Activated CD8-positive, alpha-beta T cell treated with anti-CD3 and anti-CD28 coated beads for 36 hours (primary cell): ENCODE measurements at regions not wholly inside any gene's neighbourhood (a gene's known extent, or its start where the extent isn't known, plus 50 kb on each side); places are given as distances from the start of the nearest gene placed in this dataset.

Experiments used
- ATAC-seq: fragments of 200-7000 bp; cut with Tn5 transposase; one replicate; pipeline ENCODE4 v1.10.0; 2021; ENCODE audit warnings: mild to moderate bottlenecking, moderate library complexity
- CTCF ChIA-PET: fragments of 350-600 bp; sonication (Branson Sonifier 250); formaldehyde crosslinking; loops from one replicate; lab custom pipeline; 2021; ENCODE audit warnings: antibody characterized with exemption; lab: Charles Lee
- POLR2A ChIA-PET: fragments of 350-600 bp; sonication (Branson Sonifier 250); formaldehyde crosslinking; loops from one replicate; lab custom pipeline; 2021; ENCODE audit warnings: antibody characterized with exemption; lab: Charles Lee
- DNase-seq: peaks from one replicate; pipeline ENCODE4 v3.0.0-alpha.2; 2020
- H3K27ac Mint-ChIP-seq: one replicate; pipeline ENCODE4 v1.8.0; 2021; ENCODE audit warnings: mild to moderate bottlenecking, mixed read lengths
- H3K27me3 Mint-ChIP-seq: one replicate; pipeline ENCODE4 v1.8.0; 2021; ENCODE audit warnings: mixed read lengths
- H3K36me3 Mint-ChIP-seq: one replicate; pipeline ENCODE4 v1.8.0; 2021; ENCODE audit warnings: low read depth, mixed read lengths
- H3K4me1 Mint-ChIP-seq: one replicate; pipeline ENCODE4 v1.8.0; 2021; ENCODE audit warnings: low read depth, mixed read lengths
- H3K4me3 Mint-ChIP-seq: one replicate; pipeline ENCODE4 v1.8.0; 2021; ENCODE audit warnings: mild to moderate bottlenecking, moderate library complexity, mixed read lengths
- H3K9me3 Mint-ChIP-seq: one replicate; pipeline ENCODE4 v1.8.0; 2021; ENCODE audit warnings: mixed read lengths
- CTCF ChIP-seq: fragments of 200-600 bp; IDR thresholded peaks from one replicate; pipeline ENCODE4 v1.8.0; 2022; ENCODE audit warnings: antibody characterized with exemption, mild to moderate bottlenecking
- intact Hi-C: fragments of 100-400 bp; cut with micrococcal nuclease; formaldehyde crosslinking; loops from one replicate; pipeline ENCODE4 v1.10.0; 2022

GRCh38 chr16:8110572-8111514, 479.5 kb downstream of the TMEM114 start:
- no peaks in the 10 kb centered on the region for H3K36me3 Mint-ChIP-seq
- ChIA-PET CTCF (no interaction called here), POLR2A (no interaction called here)
- intact Hi-C loops, result no loop called here
- peaks cover 18% of the 10 kb centered on the region for H3K9me3 Mint-ChIP-seq
- no peak overlapping the region for H3K27ac Mint-ChIP-seq
- ATAC-seq, result no peak
- no peak overlapping the region for H3K4me3 Mint-ChIP-seq
- no peaks in the 10 kb centered on the region for H3K27me3 Mint-ChIP-seq
- no peaks in the 10 kb centered on the region for H3K4me1 Mint-ChIP-seq
- DNase-seq, result no peak
- no peak for TF ChIP-seq CTCF

GRCh38 chr16:8109510-8110369, 480.6 kb downstream of the TMEM114 start:
- Mint-ChIP-seq H3K9me3 (peaks cover 15% of the 10 kb centered on the region), H3K4me3 (no peak overlapping the region), H3K36me3 (no peaks in the 10 kb centered on the region), H3K27ac (no peak overlapping the region), H3K4me1 (no peaks in the 10 kb centered on the region), H3K27me3 (no peaks in the 10 kb centered on the region)
- intact Hi-C loops, result no loop called here
- POLR2A ChIA-PET, result interaction anchor here (1.1 kb wide), 1 partner anchor 38 kb away, joined by 3 read pairs; no protein-coding TSS in a partner anchor
- no peak for TF ChIP-seq CTCF
- DNase-seq (no peak), ATAC-seq (no peak)
- CTCF ChIA-PET, result interaction anchor here (0.7 kb wide), 1 partner anchor 59 kb away, joined by 3 read pairs; no protein-coding TSS in a partner anchor

DNA sequence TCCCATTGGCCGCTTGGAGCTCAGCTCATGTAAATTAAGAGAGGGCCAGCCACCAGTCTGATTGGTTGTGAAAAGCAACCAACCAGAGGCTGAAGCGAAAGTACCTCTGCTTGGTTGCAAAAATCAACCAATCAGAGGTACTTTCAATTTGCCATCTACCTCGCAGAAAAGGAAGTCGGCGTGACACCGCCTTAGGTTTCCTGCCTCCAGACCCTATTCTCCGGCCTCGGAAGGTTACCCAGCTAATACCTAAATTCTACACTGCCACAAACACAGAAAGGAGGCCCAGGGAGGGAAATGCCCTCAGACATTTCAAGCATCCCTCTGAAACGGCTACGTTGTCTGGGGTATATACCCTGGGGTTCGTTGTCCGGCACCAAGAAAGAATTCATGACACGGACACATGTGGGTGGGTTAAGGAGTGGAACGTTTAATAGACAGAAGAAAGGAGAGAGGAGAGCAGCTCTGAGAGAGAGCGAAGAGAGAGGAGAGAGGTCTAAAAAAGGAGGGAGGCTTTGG, 481.3 kb downstream of the TMEM114 start:
- intact Hi-C loops, result no loop called here
- H3K9me3 Mint-ChIP-seq, result peaks cover 17% of the 10 kb centered on the region
- DNase-seq, result no peak
- ChIA-PET CTCF (no interaction called here), POLR2A (interaction anchor here (1.1 kb wide), 1 partner anchor 39 kb away, joined by 3 read pairs; no protein-coding TSS in a partner anchor)
- no peaks in the 10 kb centered on the region for H3K4me1 Mint-ChIP-seq
- no peaks in the 10 kb centered on the region for H3K36me3 Mint-ChIP-seq
- H3K27me3 Mint-ChIP-seq, result no peaks in the 10 kb centered on the region
- H3K4me3 Mint-ChIP-seq, result no peak overlapping the region
- no peak for TF ChIP-seq CTCF
- H3K27ac Mint-ChIP-seq, result no peak overlapping the region
- no peak for ATAC-seq

GRCh38 chr16:8107296-8107695, 483.0 kb downstream of the TMEM114 start:
- DNase-seq (no peak), ATAC-seq (no peak)
- Mint-ChIP-seq H3K9me3 (peaks cover 8% of the 10 kb centered on the region), H3K27me3 (no peaks in the 10 kb centered on the region), H3K4me1 (no peaks in the 10 kb centered on the region), H3K36me3 (no peaks in the 10 kb centered on the region), H3K4me3 (no peak overlapping the region), H3K27ac (no peak overlapping the region)
- CTCF ChIA-PET, result no interaction called here
- POLR2A ChIA-PET, result no interaction called here
- intact Hi-C loops, result no loop called here
- TF ChIP-seq CTCF, result no peak
